H1 (cell line): ENCODE measurements at regions not wholly inside any gene's neighbourhood (a gene's known extent, or its start where the extent isn't known, plus 50 kb on each side); places are given as distances from the start of the nearest gene placed in this dataset.

ENCODE experiments used
- CHD1 ChIP-seq: IDR thresholded peaks from 2 replicates; pipeline ENCODE4 v1.6.1; 2012; ENCODE audit warnings: low read depth, low read length, improper control_type of control experiment
- EGR1 ChIP-seq: IDR thresholded peaks from 2 replicates; pipeline ENCODE4 v1.6.1; 2011; ENCODE audit warnings: low read depth, low read length, borderline replicate concordance
- EP300 ChIP-seq, 2 experiments: IDR thresholded peaks; 1 replicate in 1 of 2; 2 replicates in 1 of 2; pipeline ENCODE4 v1.6.1; 2011 to 2012; ENCODE audit warnings: low read depth in 2 of 2, low read length in 2 of 2, mild to moderate bottlenecking in 2 of 2, borderline replicate concordance in 1 of 2, inconsistent platforms in 1 of 2, moderate library complexity in 1 of 2
- GABPA ChIP-seq: IDR thresholded peaks from 2 replicates; pipeline ENCODE4 v1.6.1; 2011; ENCODE audit warnings: mild to moderate bottlenecking, low read length, moderate library complexity, borderline replicate concordance; ENCODE audit not compliant: insufficient read depth
- JUN ChIP-seq: IDR thresholded peaks from 2 replicates; pipeline ENCODE4 v1.6.1; 2011; ENCODE audit warnings: low read depth, mild to moderate bottlenecking, improper control_type of control experiment, low read length
- PHF8 ChIP-seq: fragments of 200-600 bp; sonication (generic); conservative IDR thresholded peaks from 2 replicates; pipeline ENCODE4 v1.7.1; 2012; ENCODE audit warnings: low read depth, mild to moderate bottlenecking, inconsistent platforms, low read length, moderate library complexity
- POLR2A ChIP-seq, 2 experiments: IDR thresholded peaks; 1 replicate in 1 of 2; 2 replicates in 1 of 2; pipeline ENCODE4 v1.6.1; 2011; ENCODE audit warnings: low read depth in 2 of 2, low read length in 2 of 2, mild to moderate bottlenecking in 2 of 2; ENCODE audit errors: control extremely low read depth in 1 of 2
- POLR2AphosphoS5 ChIP-seq: IDR thresholded peaks from 2 replicates; pipeline ENCODE4 v1.6.1; 2011; ENCODE audit warnings: low read depth, low read length
- SUZ12 ChIP-seq: fragments of 200-600 bp; sonication (generic); IDR thresholded peaks from 2 replicates; pipeline ENCODE4 v1.6.1; 2012; ENCODE audit warnings: mild to moderate bottlenecking, inconsistent platforms, low read length, moderate library complexity, mixed read lengths
- TEAD4 ChIP-seq: IDR thresholded peaks from 2 replicates; pipeline ENCODE4 v1.6.1; 2012; ENCODE audit warnings: low read depth, low read length, inconsistent platforms, mixed read lengths
- ZNF274 ChIP-seq: IDR thresholded peaks from 2 replicates; pipeline ENCODE4 v1.7.0; 2012; ENCODE audit warnings: low read length, borderline replicate concordance; ENCODE audit errors: extremely low read depth
- TF ChIP-seq, protein P1 (sequence below), 3 experiments: IDR thresholded peaks; 1 replicate in 2 of 3; 2 replicates in 1 of 3; pipeline versions ENCODE4 v1.5.1 to v1.6.1; 2011; ENCODE audit warnings: low read length in 3 of 3, mild to moderate bottlenecking in 3 of 3, inconsistent platforms in 2 of 3, low read depth in 1 of 3, moderate library complexity in 1 of 3; ENCODE audit not compliant: insufficient read depth in 1 of 3; ENCODE audit errors: control extremely low read depth in 1 of 3
- TF ChIP-seq, protein P2 (sequence below): IDR thresholded peaks from 2 replicates; pipeline ENCODE4 v1.6.1; 2011; ENCODE audit warnings: low read length, improper control_type of control experiment

- TF ChIP-seq, protein P1, sequence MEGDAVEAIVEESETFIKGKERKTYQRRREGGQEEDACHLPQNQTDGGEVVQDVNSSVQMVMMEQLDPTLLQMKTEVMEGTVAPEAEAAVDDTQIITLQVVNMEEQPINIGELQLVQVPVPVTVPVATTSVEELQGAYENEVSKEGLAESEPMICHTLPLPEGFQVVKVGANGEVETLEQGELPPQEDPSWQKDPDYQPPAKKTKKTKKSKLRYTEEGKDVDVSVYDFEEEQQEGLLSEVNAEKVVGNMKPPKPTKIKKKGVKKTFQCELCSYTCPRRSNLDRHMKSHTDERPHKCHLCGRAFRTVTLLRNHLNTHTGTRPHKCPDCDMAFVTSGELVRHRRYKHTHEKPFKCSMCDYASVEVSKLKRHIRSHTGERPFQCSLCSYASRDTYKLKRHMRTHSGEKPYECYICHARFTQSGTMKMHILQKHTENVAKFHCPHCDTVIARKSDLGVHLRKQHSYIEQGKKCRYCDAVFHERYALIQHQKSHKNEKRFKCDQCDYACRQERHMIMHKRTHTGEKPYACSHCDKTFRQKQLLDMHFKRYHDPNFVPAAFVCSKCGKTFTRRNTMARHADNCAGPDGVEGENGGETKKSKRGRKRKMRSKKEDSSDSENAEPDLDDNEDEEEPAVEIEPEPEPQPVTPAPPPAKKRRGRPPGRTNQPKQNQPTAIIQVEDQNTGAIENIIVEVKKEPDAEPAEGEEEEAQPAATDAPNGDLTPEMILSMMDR (IDR thresholded peaks at IDR 0.05; ENCODE audit: control extremely low read depth in 1 of 3, insufficient read depth in 1 of 3, low read depth in 1 of 3, low read length in 3 of 3): no peak
- TF ChIP-seq PHF8 (no peak), POLR2A (IDR thresholded peaks at IDR 0.05; ENCODE audit: control extremely low read depth in 1 of 2, low read depth in 2 of 2, low read length in 2 of 2) (no peak), ZNF274 (no peak), EGR1 (no peak), CHD1 (no peak), EP300 (IDR thresholded peaks at IDR 0.05; ENCODE audit: borderline replicate concordance in 1 of 2, low read depth in 2 of 2, low read length in 2 of 2) (no peak), GABPA (no peak), SUZ12 (no peak), POLR2AphosphoS5 (no peak), TEAD4 (no peak), JUN (no peak)
- TF ChIP-seq, protein P2, sequence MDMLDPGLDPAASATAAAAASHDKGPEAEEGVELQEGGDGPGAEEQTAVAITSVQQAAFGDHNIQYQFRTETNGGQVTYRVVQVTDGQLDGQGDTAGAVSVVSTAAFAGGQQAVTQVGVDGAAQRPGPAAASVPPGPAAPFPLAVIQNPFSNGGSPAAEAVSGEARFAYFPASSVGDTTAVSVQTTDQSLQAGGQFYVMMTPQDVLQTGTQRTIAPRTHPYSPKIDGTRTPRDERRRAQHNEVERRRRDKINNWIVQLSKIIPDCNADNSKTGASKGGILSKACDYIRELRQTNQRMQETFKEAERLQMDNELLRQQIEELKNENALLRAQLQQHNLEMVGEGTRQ: no peak
Observed at GRCh38 chr16:26267641-26268040, 575.9 kb downstream of the HS3ST4 start.
